GM23338 (cell line): ENCODE measurements at regions not wholly inside any gene's neighbourhood (a gene's known extent, or its start where the extent isn't known, plus 50 kb on each side); places are given as distances from the start of the nearest gene placed in this dataset.

Experiments used
- ATAC-seq: fragments of 200-7000 bp; cut with Tn5 transposase; 3 replicates; pipeline ENCODE4 v1.9.1; 2020
- DNase-seq: peaks from one replicate; pipeline ENCODE4 v3.0.0-alpha.2; 2015; ENCODE audit warnings: low spot score
- H2AFZ ChIP-seq: fragments of 200-600 bp; sonication (generic); 2 replicates; pipeline ENCODE4 v1.8.0; 2016; ENCODE audit warnings: antibody characterized with exemption, mild to moderate bottlenecking, moderate library complexity
- H3F3A ChIP-seq: fragments of 200-600 bp; sonication (generic); replicated peaks from 2 replicates; pipeline ENCODE4 v1.8.0; 2017; ENCODE audit warnings: antibody characterized with exemption, mixed run types, low read depth
- H3K27ac ChIP-seq: fragments of 200-600 bp; sonication (generic); 2 replicates; pipeline ENCODE4 v1.6.1; 2016; ENCODE audit warnings: low read depth
- H3K27me3 ChIP-seq: fragments of 200-600 bp; sonication (generic); 2 replicates; pipeline ENCODE4 v1.8.0; 2016; ENCODE audit warnings: mild to moderate bottlenecking, mixed run types, moderate library complexity; ENCODE audit not compliant: insufficient read depth
- H3K36me3 ChIP-seq: fragments of 200-600 bp; sonication (generic); 2 replicates; pipeline ENCODE4 v1.8.0; 2016; ENCODE audit warnings: mild to moderate bottlenecking; ENCODE audit not compliant: insufficient read depth
- H3K4me1 ChIP-seq: fragments of 200-600 bp; sonication (generic); 2 replicates; pipeline ENCODE4 v1.8.0; 2016; ENCODE audit warnings: mild to moderate bottlenecking, moderate library complexity; ENCODE audit not compliant: insufficient read depth
- H3K4me2 ChIP-seq: fragments of 200-600 bp; sonication (generic); 2 replicates; pipeline ENCODE4 v1.7.1; 2017; ENCODE audit warnings: mixed run types
- H3K4me3 ChIP-seq: fragments of 200-600 bp; sonication (generic); 2 replicates; pipeline ENCODE4 v1.6.1; 2016; ENCODE audit warnings: mixed run types
- H3K79me2 ChIP-seq: fragments of 200-600 bp; sonication (generic); replicated peaks from 2 replicates; pipeline ENCODE4 v1.8.0; 2017; ENCODE audit warnings: mild to moderate bottlenecking; ENCODE audit not compliant: insufficient read depth
- H3K9me2 ChIP-seq: fragments of 200-600 bp; sonication (generic); 2 replicates; pipeline ENCODE4 v1.8.0; 2017; ENCODE audit not compliant: insufficient read depth
- H4K20me1 ChIP-seq: fragments of 200-600 bp; sonication (generic); replicated peaks from 2 replicates; pipeline ENCODE4 v1.8.0; 2017; ENCODE audit warnings: mild to moderate bottlenecking; ENCODE audit not compliant: insufficient read depth
- H3K27ac Mint-ChIP-seq: 2 replicates; pipeline ENCODE4 v1.8.0; 2020; ENCODE audit warnings: inconsistent platforms, mild to moderate bottlenecking, moderate library complexity, mixed read lengths
- H3K27me3 Mint-ChIP-seq: 3 replicates; pipeline ENCODE4 v1.8.0; 2022; ENCODE audit warnings: low read depth, mild to moderate bottlenecking, moderate library complexity, mixed read lengths, inconsistent platforms; ENCODE audit not compliant: insufficient read depth, poor library complexity
- H3K36me3 Mint-ChIP-seq: 3 replicates; pipeline ENCODE4 v1.8.0; 2021; ENCODE audit warnings: low read depth, mild to moderate bottlenecking, inconsistent platforms, moderate library complexity, mixed read lengths
- H3K4me1 Mint-ChIP-seq: 3 replicates; pipeline ENCODE4 v1.8.0; 2020; ENCODE audit warnings: mild to moderate bottlenecking, inconsistent platforms, mixed read lengths
- H3K4me3 Mint-ChIP-seq: 3 replicates; pipeline ENCODE4 v1.8.0; 2021; ENCODE audit warnings: moderate library complexity, mild to moderate bottlenecking, inconsistent platforms, mixed read lengths
- H3K9me3 Mint-ChIP-seq: 3 replicates; pipeline ENCODE4 v1.8.0; 2020; ENCODE audit warnings: moderate library complexity, mild to moderate bottlenecking, inconsistent platforms, mixed read lengths
- CREB1 ChIP-seq: fragments of 250-450 bp; sonication (Bioruptor Pico); IDR thresholded peaks from 2 replicates; pipeline ENCODE4 v1.5.0; 2020; ENCODE audit warnings: low read depth, mild to moderate bottlenecking, moderate library complexity
- EZH2 ChIP-seq: fragments of 200-600 bp; sonication (generic); IDR thresholded peaks from one replicate; pipeline ENCODE4 v1.8.0; 2017; ENCODE audit warnings: antibody characterized with exemption, mild to moderate bottlenecking, low read depth; ENCODE audit not compliant: unreplicated experiment
- EZH2phosphoT487 ChIP-seq: fragments of 200-600 bp; sonication (generic); IDR thresholded peaks from one replicate; pipeline ENCODE4 v1.8.1; 2018; ENCODE audit warnings: antibody characterized with exemption; ENCODE audit not compliant: unreplicated experiment
- STAT1 ChIP-seq: IDR thresholded peaks from one replicate; pipeline ENCODE4 v1.6.1; 2016; ENCODE audit warnings: antibody characterized with exemption; ENCODE audit not compliant: unreplicated experiment
- ZNF114 ChIP-seq: fragments of 250-450 bp; sonication (Bioruptor Pico); IDR thresholded peaks from 2 replicates; pipeline ENCODE4 v1.5.0; 2020; ENCODE audit warnings: mild to moderate bottlenecking, moderate library complexity
- TF ChIP-seq, protein P1 (sequence below): fragments of 250-450 bp; sonication (Bioruptor Pico); IDR thresholded peaks from 2 replicates; pipeline ENCODE4 v1.5.0; 2020; ENCODE audit warnings: mild to moderate bottlenecking, moderate library complexity
- TF ChIP-seq, protein P2 (sequence below): IDR thresholded peaks from one replicate; pipeline ENCODE4 v1.6.1; 2018; ENCODE audit warnings: antibody characterized with exemption; ENCODE audit not compliant: unreplicated experiment

DNA sequence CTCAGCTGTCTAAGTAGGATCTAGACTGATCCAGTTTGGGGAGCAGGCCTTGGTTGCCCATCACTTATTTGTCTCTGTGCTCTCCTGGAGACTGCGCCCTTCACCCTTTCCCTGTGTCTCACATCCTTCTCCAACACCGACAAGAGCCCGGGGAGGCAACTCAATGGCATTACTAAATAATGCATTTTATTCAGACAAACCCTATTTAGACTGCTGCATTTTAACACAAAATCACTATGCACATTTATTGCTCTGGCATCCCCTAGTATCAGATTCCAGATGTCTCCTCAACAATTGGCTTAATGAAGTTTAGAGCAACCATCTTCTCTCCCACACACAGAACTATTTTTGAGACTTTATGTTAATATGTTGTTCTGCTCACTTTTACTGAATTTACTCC is 436.4 kb upstream of the CHRM3 start:
- Mint-ChIP-seq H3K9me3 (no peaks in the 10 kb centered on the region), H3K27me3 (no peaks in the 10 kb centered on the region), H3K4me1 (peaks cover 9% of the 10 kb centered on the region; the same call in 2 of the 3 replicates), H3K36me3 (no peaks in the 10 kb centered on the region), H3K27ac (no peak overlapping the region), H3K4me3 (no peak overlapping the region)
- Histone ChIP-seq H4K20me1 (no peaks in the 10 kb centered on the region), H3K79me2 (no peaks in the 10 kb centered on the region), H3K27me3 (no peaks in the 10 kb centered on the region), H3K4me3 (no peak overlapping the region), H2AFZ (no peak overlapping the region), H3F3A (no peaks in the 10 kb centered on the region), H3K36me3 (no peaks in the 10 kb centered on the region), H3K4me1 (no peaks in the 10 kb centered on the region), H3K4me2 (no peak overlapping the region), H3K9me2 (no peaks in the 10 kb centered on the region), H3K27ac (no peak overlapping the region)
- no peak for ATAC-seq
- DNase-seq = no peak
- TF ChIP-seq, protein P1, sequence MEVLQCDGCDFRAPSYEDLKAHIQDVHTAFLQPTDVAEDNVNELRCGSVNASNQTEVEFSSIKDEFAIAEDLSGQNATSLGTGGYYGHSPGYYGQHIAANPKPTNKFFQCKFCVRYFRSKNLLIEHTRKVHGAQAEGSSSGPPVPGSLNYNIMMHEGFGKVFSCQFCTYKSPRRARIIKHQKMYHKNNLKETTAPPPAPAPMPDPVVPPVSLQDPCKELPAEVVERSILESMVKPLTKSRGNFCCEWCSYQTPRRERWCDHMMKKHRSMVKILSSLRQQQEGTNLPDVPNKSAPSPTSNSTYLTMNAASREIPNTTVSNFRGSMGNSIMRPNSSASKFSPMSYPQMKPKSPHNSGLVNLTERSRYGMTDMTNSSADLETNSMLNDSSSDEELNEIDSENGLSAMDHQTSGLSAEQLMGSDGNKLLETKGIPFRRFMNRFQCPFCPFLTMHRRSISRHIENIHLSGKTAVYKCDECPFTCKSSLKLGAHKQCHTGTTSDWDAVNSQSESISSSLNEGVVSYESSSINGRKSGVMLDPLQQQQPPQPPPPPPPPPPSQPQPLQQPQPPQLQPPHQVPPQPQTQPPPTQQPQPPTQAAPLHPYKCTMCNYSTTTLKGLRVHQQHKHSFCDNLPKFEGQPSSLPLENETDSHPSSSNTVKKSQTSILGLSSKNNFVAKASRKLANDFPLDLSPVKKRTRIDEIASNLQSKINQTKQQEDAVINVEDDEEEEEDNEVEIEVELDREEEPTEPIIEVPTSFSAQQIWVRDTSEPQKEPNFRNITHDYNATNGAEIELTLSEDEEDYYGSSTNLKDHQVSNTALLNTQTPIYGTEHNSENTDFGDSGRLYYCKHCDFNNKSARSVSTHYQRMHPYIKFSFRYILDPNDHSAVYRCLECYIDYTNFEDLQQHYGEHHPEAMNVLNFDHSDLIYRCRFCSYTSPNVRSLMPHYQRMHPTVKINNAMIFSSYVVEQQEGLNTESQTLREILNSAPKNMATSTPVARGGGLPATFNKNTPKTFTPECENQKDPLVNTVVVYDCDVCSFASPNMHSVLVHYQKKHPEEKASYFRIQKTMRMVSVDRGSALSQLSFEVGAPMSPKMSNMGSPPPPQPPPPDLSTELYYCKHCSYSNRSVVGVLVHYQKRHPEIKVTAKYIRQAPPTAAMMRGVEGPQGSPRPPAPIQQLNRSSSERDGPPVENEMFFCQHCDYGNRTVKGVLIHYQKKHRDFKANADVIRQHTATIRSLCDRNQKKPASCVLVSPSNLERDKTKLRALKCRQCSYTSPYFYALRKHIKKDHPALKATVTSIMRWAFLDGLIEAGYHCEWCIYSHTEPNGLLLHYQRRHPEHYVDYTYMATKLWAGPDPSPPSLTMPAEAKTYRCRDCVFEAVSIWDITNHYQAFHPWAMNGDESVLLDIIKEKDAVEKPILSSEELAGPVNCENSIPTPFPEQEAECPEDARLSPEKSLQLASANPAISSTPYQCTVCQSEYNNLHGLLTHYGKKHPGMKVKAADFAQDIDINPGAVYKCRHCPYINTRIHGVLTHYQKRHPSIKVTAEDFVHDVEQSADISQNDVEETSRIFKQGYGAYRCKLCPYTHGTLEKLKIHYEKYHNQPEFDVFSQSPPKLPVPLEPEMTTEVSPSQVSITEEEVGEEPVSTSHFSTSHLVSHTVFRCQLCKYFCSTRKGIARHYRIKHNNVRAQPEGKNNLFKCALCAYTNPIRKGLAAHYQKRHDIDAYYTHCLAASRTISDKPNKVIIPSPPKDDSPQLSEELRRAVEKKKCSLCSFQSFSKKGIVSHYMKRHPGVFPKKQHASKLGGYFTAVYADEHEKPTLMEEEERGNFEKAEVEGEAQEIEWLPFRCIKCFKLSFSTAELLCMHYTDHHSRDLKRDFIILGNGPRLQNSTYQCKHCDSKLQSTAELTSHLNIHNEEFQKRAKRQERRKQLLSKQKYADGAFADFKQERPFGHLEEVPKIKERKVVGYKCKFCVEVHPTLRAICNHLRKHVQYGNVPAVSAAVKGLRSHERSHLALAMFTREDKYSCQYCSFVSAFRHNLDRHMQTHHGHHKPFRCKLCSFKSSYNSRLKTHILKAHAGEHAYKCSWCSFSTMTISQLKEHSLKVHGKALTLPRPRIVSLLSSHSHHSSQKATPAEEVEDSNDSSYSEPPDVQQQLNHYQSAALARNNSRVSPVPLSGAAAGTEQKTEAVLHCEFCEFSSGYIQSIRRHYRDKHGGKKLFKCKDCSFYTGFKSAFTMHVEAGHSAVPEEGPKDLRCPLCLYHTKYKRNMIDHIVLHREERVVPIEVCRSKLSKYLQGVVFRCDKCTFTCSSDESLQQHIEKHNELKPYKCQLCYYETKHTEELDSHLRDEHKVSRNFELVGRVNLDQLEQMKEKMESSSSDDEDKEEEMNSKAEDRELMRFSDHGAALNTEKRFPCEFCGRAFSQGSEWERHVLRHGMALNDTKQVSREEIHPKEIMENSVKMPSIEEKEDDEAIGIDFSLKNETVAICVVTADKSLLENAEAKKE (CRISPR knock-in tag) = no peak
- no peak for TF ChIP-seq STAT1
- no peak for TF ChIP-seq EZH2
- TF ChIP-seq, protein P2, sequence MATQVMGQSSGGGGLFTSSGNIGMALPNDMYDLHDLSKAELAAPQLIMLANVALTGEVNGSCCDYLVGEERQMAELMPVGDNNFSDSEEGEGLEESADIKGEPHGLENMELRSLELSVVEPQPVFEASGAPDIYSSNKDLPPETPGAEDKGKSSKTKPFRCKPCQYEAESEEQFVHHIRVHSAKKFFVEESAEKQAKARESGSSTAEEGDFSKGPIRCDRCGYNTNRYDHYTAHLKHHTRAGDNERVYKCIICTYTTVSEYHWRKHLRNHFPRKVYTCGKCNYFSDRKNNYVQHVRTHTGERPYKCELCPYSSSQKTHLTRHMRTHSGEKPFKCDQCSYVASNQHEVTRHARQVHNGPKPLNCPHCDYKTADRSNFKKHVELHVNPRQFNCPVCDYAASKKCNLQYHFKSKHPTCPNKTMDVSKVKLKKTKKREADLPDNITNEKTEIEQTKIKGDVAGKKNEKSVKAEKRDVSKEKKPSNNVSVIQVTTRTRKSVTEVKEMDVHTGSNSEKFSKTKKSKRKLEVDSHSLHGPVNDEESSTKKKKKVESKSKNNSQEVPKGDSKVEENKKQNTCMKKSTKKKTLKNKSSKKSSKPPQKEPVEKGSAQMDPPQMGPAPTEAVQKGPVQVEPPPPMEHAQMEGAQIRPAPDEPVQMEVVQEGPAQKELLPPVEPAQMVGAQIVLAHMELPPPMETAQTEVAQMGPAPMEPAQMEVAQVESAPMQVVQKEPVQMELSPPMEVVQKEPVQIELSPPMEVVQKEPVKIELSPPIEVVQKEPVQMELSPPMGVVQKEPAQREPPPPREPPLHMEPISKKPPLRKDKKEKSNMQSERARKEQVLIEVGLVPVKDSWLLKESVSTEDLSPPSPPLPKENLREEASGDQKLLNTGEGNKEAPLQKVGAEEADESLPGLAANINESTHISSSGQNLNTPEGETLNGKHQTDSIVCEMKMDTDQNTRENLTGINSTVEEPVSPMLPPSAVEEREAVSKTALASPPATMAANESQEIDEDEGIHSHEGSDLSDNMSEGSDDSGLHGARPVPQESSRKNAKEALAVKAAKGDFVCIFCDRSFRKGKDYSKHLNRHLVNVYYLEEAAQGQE = no peak
- no peak for TF ChIP-seq ZNF114 (CRISPR knock-in tag)
- no peak for TF ChIP-seq EZH2phosphoT487
- TF ChIP-seq CREB1 = no peak
